ENCODE measurements at regions not wholly inside any gene's neighbourhood (a gene's known extent, or its start where the extent isn't known, plus 50 kb on each side); places are given as distances from the start of the nearest gene placed in this dataset.
A peak's percentile ranks its signal among the peaks of the same experiment; 100 is the strongest.

DNA sequence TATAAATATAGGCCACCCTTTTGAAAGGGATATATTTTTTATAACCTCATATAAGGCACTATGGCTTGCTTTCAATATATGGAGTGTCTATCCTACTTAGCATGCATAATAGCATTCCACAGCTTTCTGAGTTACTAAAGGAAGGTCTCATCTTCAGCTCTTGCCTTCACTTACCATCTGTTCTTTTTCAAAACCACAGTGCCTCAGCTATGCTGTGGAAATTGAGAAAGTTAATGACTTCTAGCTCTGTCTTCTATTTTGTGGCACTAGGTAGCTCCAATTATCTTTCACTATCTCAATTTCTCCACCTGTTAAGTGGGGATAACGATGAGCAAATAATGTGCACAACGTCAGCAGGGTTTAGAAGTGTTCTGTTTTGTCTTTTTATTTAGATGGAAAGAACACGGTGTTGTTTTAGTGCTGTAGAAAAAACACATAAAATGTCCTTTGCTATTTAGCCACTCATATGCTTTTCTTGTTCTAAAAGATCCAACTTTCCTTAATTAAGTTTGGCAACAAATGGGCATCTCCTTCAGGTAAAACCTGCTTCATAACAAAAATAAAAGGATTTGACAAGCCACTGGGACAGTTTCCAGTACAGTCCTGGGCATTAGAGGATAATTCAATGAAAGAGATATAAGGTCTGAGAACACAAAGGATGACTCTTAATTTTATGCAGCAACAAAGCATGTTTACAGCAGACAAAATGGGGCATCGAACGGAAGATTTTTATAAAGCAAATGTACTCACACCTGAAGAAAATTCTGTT lies 462.0 kb upstream of the SYT1 start:
- no peak for DNase-seq (ENCODE audit: low read depth)
- TF ChIP-seq CTCF (conservative IDR thresholded peaks at IDR 0.05; ENCODE audit: low read depth, low read length) = no peak
- H3K4me3 ChIP-seq (ENCODE audit: low read depth, low read length) = no peak overlapping the region

GRCh38 chr12:78403136-78403535 lies 461.4 kb upstream of the SYT1 start:
- TF ChIP-seq CTCF (conservative IDR thresholded peaks at IDR 0.05; ENCODE audit: low read depth, low read length) = no peak
- no peak overlapping the region for H3K4me3 ChIP-seq (ENCODE audit: low read depth, low read length)
- peak; percentile 60 for DNase-seq (ENCODE audit: low read depth)

- no peak for DNase-seq (ENCODE audit: low read depth)
- no peak overlapping the region for H3K4me3 ChIP-seq (ENCODE audit: low read depth, low read length)
- no peak for TF ChIP-seq CTCF (conservative IDR thresholded peaks at IDR 0.05; ENCODE audit: low read depth, low read length)
These were observed 460.9 kb upstream of the SYT1 start for GRCh38 chr12:78403681-78404080.

DNA sequence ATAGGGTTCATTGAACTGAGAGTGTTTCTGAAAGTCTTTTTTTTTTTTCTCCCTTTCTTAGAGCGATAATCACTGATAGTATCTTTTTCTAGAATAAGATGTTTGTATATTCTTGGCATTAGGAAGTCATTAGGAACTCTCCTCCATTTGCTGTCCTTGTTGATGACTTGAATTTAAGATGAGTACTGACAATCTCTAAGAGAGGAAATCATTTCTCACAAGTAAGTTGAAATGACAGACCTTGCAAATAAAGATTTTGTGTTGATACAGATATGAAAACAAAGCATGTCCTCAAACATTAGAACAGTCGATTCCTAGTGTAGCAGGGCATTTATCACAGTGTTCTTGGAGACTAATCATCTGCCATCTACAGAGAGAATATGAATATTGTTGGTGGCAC lies 458.4 kb upstream of the SYT1 start:
- H3K4me3 ChIP-seq (ENCODE audit: low read depth, low read length) = no peak overlapping the region
- no peak for DNase-seq (ENCODE audit: low read depth)
- no peak for TF ChIP-seq CTCF (conservative IDR thresholded peaks at IDR 0.05; ENCODE audit: low read depth, low read length)

DNA sequence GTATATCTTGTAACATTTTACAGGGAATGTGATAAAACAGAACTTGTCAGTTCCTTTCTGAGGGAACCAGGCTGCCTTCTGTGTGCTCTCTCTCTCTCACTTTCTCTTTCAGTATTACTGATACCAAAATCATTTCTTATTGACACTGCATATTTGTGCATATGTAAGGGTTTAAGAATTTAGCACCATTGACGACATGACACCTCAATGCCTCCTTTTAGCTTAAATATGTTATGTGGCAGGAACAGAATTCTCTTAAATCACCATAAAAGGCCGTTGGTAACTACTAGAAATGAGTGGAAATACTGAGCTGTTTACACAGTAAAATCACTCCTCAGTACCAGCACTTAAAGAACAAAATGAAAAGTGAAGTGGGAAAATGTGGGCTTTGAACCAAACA lies 457.7 kb upstream of the SYT1 start:
- TF ChIP-seq CTCF (conservative IDR thresholded peaks at IDR 0.05; ENCODE audit: low read depth, low read length) = no peak
- DNase-seq (ENCODE audit: low read depth) = no peak
- no peak overlapping the region for H3K4me3 ChIP-seq (ENCODE audit: low read depth, low read length)

GRCh38 chr12:78407722-78408121 lies 456.9 kb upstream of the SYT1 start:
- TF ChIP-seq CTCF (conservative IDR thresholded peaks at IDR 0.05; ENCODE audit: low read depth, low read length) = no peak
- no peak for DNase-seq (ENCODE audit: low read depth)
- H3K4me3 ChIP-seq (ENCODE audit: low read depth, low read length) = no peak overlapping the region

DNA sequence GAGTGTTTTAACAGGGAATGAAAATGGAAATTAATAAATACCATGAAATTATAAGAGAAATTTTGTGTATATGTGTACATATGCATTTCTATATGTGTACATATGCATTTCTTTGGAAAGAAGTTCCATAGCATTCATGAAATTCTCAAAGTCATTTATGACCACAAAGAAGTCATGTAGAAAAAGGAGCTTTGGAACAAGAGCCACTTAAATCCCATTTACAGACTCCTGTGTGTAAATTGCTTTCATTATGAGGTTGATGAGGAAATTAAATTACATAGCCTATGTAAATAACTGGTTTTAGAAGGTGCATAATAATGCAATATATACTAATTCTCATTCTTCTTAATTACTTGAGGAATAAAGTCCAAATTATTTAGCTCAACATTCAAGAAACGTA lies 450.5 kb upstream of the SYT1 start:
- no peak for DNase-seq (ENCODE audit: low read depth)
- no peak for TF ChIP-seq CTCF (conservative IDR thresholded peaks at IDR 0.05; ENCODE audit: low read depth, low read length)

More for the DNA sequence above, 450.5 kb upstream of the SYT1 start:
- no peak overlapping the region for H3K4me3 ChIP-seq (ENCODE audit: low read depth, low read length)
